OCI-LY7 (cell line): ENCODE measurements at regions not wholly inside any gene's neighbourhood (a gene's known extent, or its start where the extent isn't known, plus 50 kb on each side); places are given as distances from the start of the nearest gene placed in this dataset.

Experiments
- BruUV-seq: library from RNA; stranded (reverse); fragments of 400-500 nt; replicated peaks from 2 replicates; lab custom pipeline; 2021; lab: Mats Ljungman, UMichigan
- CTCF ChIA-PET: fragments of 300-600 bp; sonication (Branson Sonifier 250); formaldehyde crosslinking; loops from one replicate; lab custom pipeline; 2022; ENCODE audit warnings: antibody characterized with exemption; ENCODE audit not compliant: unreplicated experiment; lab: Charles Lee
- POLR2A ChIA-PET: fragments of 300-600 bp; sonication (Branson Sonifier 250); formaldehyde crosslinking; loops from one replicate; lab custom pipeline; 2022; ENCODE audit warnings: antibody characterized with exemption; lab: Charles Lee
- DNase-seq: peaks from one replicate; pipeline ENCODE4 v3.0.0-alpha.2; 2015; ENCODE audit warnings: low spot score
- H2AFZ ChIP-seq: fragments of 200-600 bp; sonication (generic), shearing (Covaris generic); 2 replicates; pipeline ENCODE4 v1.6.1; 2014; ENCODE audit warnings: mild to moderate bottlenecking, antibody characterized with exemption, low read length, moderate library complexity
- H3K27ac ChIP-seq: fragments of 200-600 bp; sonication (generic); 2 replicates; pipeline ENCODE4 v1.5.1; 2014; ENCODE audit warnings: mixed run types, low read depth, mild to moderate bottlenecking, moderate library complexity, low read length, inconsistent platforms; ENCODE audit not compliant: poor library complexity, severe bottlenecking
- H3K36me3 ChIP-seq: fragments of 200-600 bp; sonication (generic); 2 replicates; pipeline ENCODE4 v1.6.1; 2014; ENCODE audit warnings: mild to moderate bottlenecking, antibody characterized with exemption, low read length, moderate library complexity, mixed read lengths; ENCODE audit not compliant: insufficient read depth
- H3K4me1 ChIP-seq: fragments of 200-600 bp; sonication (generic); 2 replicates; pipeline ENCODE4 v1.5.1; 2014; ENCODE audit warnings: mild to moderate bottlenecking, low read length; ENCODE audit not compliant: insufficient read depth, poor library complexity, severe bottlenecking
- H3K4me2 ChIP-seq: fragments of 200-600 bp; sonication (generic); 2 replicates; pipeline ENCODE4 v1.6.1; 2014; ENCODE audit warnings: mild to moderate bottlenecking, low read length
- H3K4me3 ChIP-seq: fragments of 200-600 bp; sonication (generic); 2 replicates; pipeline ENCODE4 v1.5.1; 2014; ENCODE audit warnings: mild to moderate bottlenecking, low read depth, low read length; ENCODE audit not compliant: poor library complexity, severe bottlenecking
- H3K79me2 ChIP-seq: fragments of 200-600 bp; sonication (generic); 2 replicates; pipeline ENCODE4 v1.6.1; 2016; ENCODE audit warnings: low read depth, mild to moderate bottlenecking, low read length, moderate library complexity, mixed read lengths; ENCODE audit not compliant: insufficient read depth
- H3K9me2 ChIP-seq: fragments of 200-600 bp; sonication (generic); 2 replicates; pipeline ENCODE4 v1.6.1; 2016; ENCODE audit warnings: mild to moderate bottlenecking, low read length, mixed read lengths; ENCODE audit not compliant: insufficient read depth
- H3K9me3 ChIP-seq: fragments of 200-600 bp; sonication (generic); 2 replicates; pipeline ENCODE4 v1.6.1; 2014; ENCODE audit warnings: mild to moderate bottlenecking, mixed run types, low read length, mixed read lengths
- H4K20me1 ChIP-seq: fragments of 200-600 bp; sonication (generic); 2 replicates; pipeline ENCODE4 v1.6.1; 2014; ENCODE audit warnings: mild to moderate bottlenecking, antibody characterized with exemption, low read length, moderate library complexity, mixed read lengths; ENCODE audit not compliant: insufficient read depth
- CTCF ChIP-seq: fragments of 200-600 bp; sonication (generic); conservative IDR thresholded peaks from 2 replicates; pipeline ENCODE4 v1.5.1; 2014; ENCODE audit warnings: mild to moderate bottlenecking, antibody characterized with exemption, low read length, moderate library complexity, mixed read lengths
- EZH2phosphoT487 ChIP-seq: fragments of 200-600 bp; sonication (generic); IDR thresholded peaks from 2 replicates; pipeline ENCODE4 v1.6.1; 2018; ENCODE audit warnings: low read depth, borderline replicate concordance, mild to moderate bottlenecking, mixed run types, antibody characterized with exemption, low read length, moderate library complexity, mixed read lengths
- intact Hi-C: fragments of 100-400 bp; cut with micrococcal nuclease; formaldehyde crosslinking; loops from one replicate; pipeline ENCODE4 v1.10.0; 2022; ENCODE audit not compliant: unreplicated experiment

GRCh38 chr12:83404521-83404920, 717.8 kb downstream of the TMTC2 start:
- no peaks in the 10 kb centered on the region for H3K36me3 ChIP-seq
- no TSS peak for BruUV-seq
- H3K9me2 ChIP-seq, result no peaks in the 10 kb centered on the region
- no peak overlapping the region for H2AFZ ChIP-seq
- no peak overlapping the region for H3K4me3 ChIP-seq
- DNase-seq, result no peak
- POLR2A ChIA-PET, result no interaction called here
- H3K4me2 ChIP-seq, result no peak overlapping the region
- H3K9me3 ChIP-seq, result no peaks in the 10 kb centered on the region
- H3K27ac ChIP-seq, result no peak overlapping the region
- H3K4me1 ChIP-seq, result no peaks in the 10 kb centered on the region
- intact Hi-C loops, result no loop called here
- CTCF ChIA-PET, result no interaction called here
- no peaks in the 10 kb centered on the region for H4K20me1 ChIP-seq
- no peaks in the 10 kb centered on the region for H3K79me2 ChIP-seq
- TF ChIP-seq EZH2phosphoT487 (no peak), CTCF (no peak)

DNA sequence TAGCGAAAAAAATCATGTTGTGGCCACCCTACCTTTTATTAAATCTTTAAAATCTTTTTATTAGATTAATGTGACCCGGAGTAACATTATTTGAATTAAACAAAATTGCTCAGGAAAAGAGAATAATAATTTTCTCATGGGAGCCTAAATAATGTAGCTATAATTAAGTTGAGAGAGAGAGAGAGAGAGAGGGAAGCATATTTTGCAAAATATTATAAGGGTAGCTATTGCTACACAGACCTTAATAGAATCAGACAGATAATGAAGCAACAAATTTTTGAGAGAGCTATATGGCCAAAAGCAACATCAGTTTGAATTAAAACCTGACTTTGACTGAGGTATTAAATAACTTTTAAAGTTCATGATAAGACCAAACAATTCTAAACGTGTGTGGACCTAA, 703.5 kb downstream of the TMTC2 start:
- CTCF ChIA-PET, result interaction anchor here (1.1 kb wide), 1 partner anchor 10 kb away, joined by 3 read pairs; no protein-coding TSS in a partner anchor
- no peaks in the 10 kb centered on the region for H3K9me3 ChIP-seq
- no peak overlapping the region for H2AFZ ChIP-seq
- no peak for DNase-seq
- H3K9me2 ChIP-seq, result no peaks in the 10 kb centered on the region
- H3K4me3 ChIP-seq, result no peak overlapping the region
- BruUV-seq, result no TSS peak
- no peaks in the 10 kb centered on the region for H4K20me1 ChIP-seq
- POLR2A ChIA-PET, result interaction anchor here (1.2 kb wide), 1 partner anchor 10 kb away, joined by 4 read pairs; no protein-coding TSS in a partner anchor
- no peak overlapping the region for H3K27ac ChIP-seq
- H3K4me1 ChIP-seq, result no peaks in the 10 kb centered on the region
- intact Hi-C loops, result no loop called here
- TF ChIP-seq CTCF (no peak), EZH2phosphoT487 (no peak)
- no peaks in the 10 kb centered on the region for H3K36me3 ChIP-seq
- no peaks in the 10 kb centered on the region for H3K79me2 ChIP-seq
- H3K4me2 ChIP-seq, result no peak overlapping the region

DNA sequence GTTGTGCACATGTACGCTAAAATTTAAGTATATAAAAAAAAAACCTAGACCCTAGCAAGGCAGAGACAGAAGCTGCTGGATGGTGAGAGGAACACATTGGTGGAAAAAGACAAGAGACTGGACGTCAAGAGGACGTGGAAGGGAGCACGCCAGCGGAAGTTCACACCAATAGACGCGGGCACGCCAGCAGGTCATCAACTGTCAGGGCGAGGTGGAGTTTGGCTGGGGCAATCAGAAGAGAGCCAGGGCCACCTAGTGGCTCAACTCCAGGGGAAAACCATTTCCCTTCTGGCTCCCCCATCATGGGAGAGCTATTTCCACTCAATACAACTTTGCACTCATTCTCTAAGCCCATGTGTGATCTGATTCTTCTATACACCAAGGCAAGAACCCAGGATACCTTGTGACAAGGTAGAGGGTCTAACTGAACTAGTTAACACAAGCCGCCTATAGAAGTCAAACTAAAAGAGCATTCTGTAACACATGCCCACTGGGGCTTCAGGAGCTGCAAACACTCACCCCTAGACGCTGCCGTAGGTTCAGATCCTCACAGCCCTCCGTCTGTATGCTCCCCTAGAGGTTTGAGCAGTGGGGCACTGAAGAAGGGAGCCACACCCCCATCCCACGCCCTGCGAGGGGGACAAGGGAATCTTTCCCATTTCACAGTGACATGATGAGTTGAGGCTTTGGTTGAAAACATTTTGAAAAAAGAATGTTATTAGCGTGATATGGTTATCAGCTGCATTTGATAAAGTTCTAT, 702.7 kb downstream of the TMTC2 start:
- Histone ChIP-seq H3K27ac (no peak overlapping the region), H4K20me1 (no peaks in the 10 kb centered on the region), H2AFZ (no peak overlapping the region), H3K36me3 (no peaks in the 10 kb centered on the region), H3K79me2 (no peaks in the 10 kb centered on the region), H3K4me2 (no peak overlapping the region), H3K4me1 (no peaks in the 10 kb centered on the region), H3K9me3 (no peaks in the 10 kb centered on the region), H3K9me2 (no peaks in the 10 kb centered on the region), H3K4me3 (no peak overlapping the region)
- ChIA-PET POLR2A (interaction anchor here (1.2 kb wide), 1 partner anchor 11 kb away, joined by 4 read pairs; no protein-coding TSS in a partner anchor), CTCF (interaction anchor here (1.1 kb wide), 1 partner anchor 10 kb away, joined by 3 read pairs; no protein-coding TSS in a partner anchor)
- intact Hi-C loops, result loop anchor here (10.0 kb wide), 1 partner anchor 705 kb away; the partner anchor contains the start of gene TMTC2
- TF ChIP-seq EZH2phosphoT487, result no peak
- peak; percentile 25; the same call in 1 of the 2 replicates for TF ChIP-seq CTCF
- no peak for DNase-seq
- BruUV-seq, result no TSS peak
